ENCODE measurements at regions not wholly inside any gene's neighbourhood (a gene's known extent, or its start where the extent isn't known, plus 50 kb on each side); places are given as distances from the start of the nearest gene placed in this dataset.

GRCh38 chr12:92342574-92342973 is 196.9 kb upstream of the BTG1 start:
- no peak for DNase-seq
- H3K9me3 Mint-ChIP-seq (ENCODE audit: unreplicated experiment): no peaks in the 10 kb centered on the region
- H3K36me3 Mint-ChIP-seq (ENCODE audit: unreplicated experiment): no peaks in the 10 kb centered on the region
- H3K27me3 Mint-ChIP-seq (ENCODE audit: unreplicated experiment): no peaks in the 10 kb centered on the region
- H3K27ac Mint-ChIP-seq (ENCODE audit: unreplicated experiment): no peak overlapping the region
- no peaks in the 10 kb centered on the region for H3K4me1 Mint-ChIP-seq (ENCODE audit: low read depth, unreplicated experiment)
- H3K4me3 Mint-ChIP-seq (ENCODE audit: unreplicated experiment): no peak overlapping the region
- no peak for TF ChIP-seq CTCF (IDR thresholded peaks at IDR 0.05; ENCODE audit: partially characterized antibody, unreplicated experiment)

- H3K36me3 Mint-ChIP-seq (ENCODE audit: unreplicated experiment): no peaks in the 10 kb centered on the region
- no peak overlapping the region for H3K27ac Mint-ChIP-seq (ENCODE audit: unreplicated experiment)
- no peak for DNase-seq
- no peaks in the 10 kb centered on the region for H3K9me3 Mint-ChIP-seq (ENCODE audit: unreplicated experiment)
- H3K4me1 Mint-ChIP-seq (ENCODE audit: low read depth, unreplicated experiment): no peaks in the 10 kb centered on the region
- TF ChIP-seq CTCF (IDR thresholded peaks at IDR 0.05; ENCODE audit: partially characterized antibody, unreplicated experiment): no peak
- no peaks in the 10 kb centered on the region for H3K27me3 Mint-ChIP-seq (ENCODE audit: unreplicated experiment)
- no peak overlapping the region for H3K4me3 Mint-ChIP-seq (ENCODE audit: unreplicated experiment)
These were observed 195.5 kb upstream of the BTG1 start for GRCh38 chr12:92341065-92341668.

GRCh38 chr12:92340441-92341064 is 194.9 kb upstream of the BTG1 start:
- no peak overlapping the region for H3K27ac Mint-ChIP-seq (ENCODE audit: unreplicated experiment)

GRCh38 chr12:92340003-92340402 is 194.4 kb upstream of the BTG1 start:
- Mint-ChIP-seq H3K9me3 (ENCODE audit: unreplicated experiment) (no peaks in the 10 kb centered on the region), H3K27me3 (ENCODE audit: unreplicated experiment) (no peaks in the 10 kb centered on the region), H3K36me3 (ENCODE audit: unreplicated experiment) (no peaks in the 10 kb centered on the region), H3K27ac (ENCODE audit: unreplicated experiment) (no peak overlapping the region), H3K4me3 (ENCODE audit: unreplicated experiment) (no peak overlapping the region), H3K4me1 (ENCODE audit: low read depth, unreplicated experiment) (no peaks in the 10 kb centered on the region)
- DNase-seq: no peak
- TF ChIP-seq CTCF (IDR thresholded peaks at IDR 0.05; ENCODE audit: partially characterized antibody, unreplicated experiment): no peak

More at GRCh38 chr12:92340441-92341064, 194.9 kb upstream of the BTG1 start:
- TF ChIP-seq CTCF (IDR thresholded peaks at IDR 0.05; ENCODE audit: partially characterized antibody, unreplicated experiment): no peak
- no peaks in the 10 kb centered on the region for H3K9me3 Mint-ChIP-seq (ENCODE audit: unreplicated experiment)
- H3K36me3 Mint-ChIP-seq (ENCODE audit: unreplicated experiment): no peaks in the 10 kb centered on the region
- no peak overlapping the region for H3K4me3 Mint-ChIP-seq (ENCODE audit: unreplicated experiment)
- no peaks in the 10 kb centered on the region for H3K27me3 Mint-ChIP-seq (ENCODE audit: unreplicated experiment)
- no peak for DNase-seq
- H3K4me1 Mint-ChIP-seq (ENCODE audit: low read depth, unreplicated experiment): no peaks in the 10 kb centered on the region

- TF ChIP-seq CTCF (IDR thresholded peaks at IDR 0.05; ENCODE audit: partially characterized antibody, unreplicated experiment): no peak
- Mint-ChIP-seq H3K27ac (ENCODE audit: unreplicated experiment) (no peak overlapping the region), H3K9me3 (ENCODE audit: unreplicated experiment) (no peaks in the 10 kb centered on the region), H3K36me3 (ENCODE audit: unreplicated experiment) (no peaks in the 10 kb centered on the region), H3K4me3 (ENCODE audit: unreplicated experiment) (no peak overlapping the region), H3K27me3 (ENCODE audit: unreplicated experiment) (no peaks in the 10 kb centered on the region), H3K4me1 (ENCODE audit: low read depth, unreplicated experiment) (no peaks in the 10 kb centered on the region)
- DNase-seq: no peak
These were observed 193.7 kb upstream of the BTG1 start for GRCh38 chr12:92339198-92339821.
